ENCODE measurements at regions not wholly inside any gene's neighbourhood (a gene's known extent, or its start where the extent isn't known, plus 50 kb on each side); places are given as distances from the start of the nearest gene placed in this dataset.

DNA sequence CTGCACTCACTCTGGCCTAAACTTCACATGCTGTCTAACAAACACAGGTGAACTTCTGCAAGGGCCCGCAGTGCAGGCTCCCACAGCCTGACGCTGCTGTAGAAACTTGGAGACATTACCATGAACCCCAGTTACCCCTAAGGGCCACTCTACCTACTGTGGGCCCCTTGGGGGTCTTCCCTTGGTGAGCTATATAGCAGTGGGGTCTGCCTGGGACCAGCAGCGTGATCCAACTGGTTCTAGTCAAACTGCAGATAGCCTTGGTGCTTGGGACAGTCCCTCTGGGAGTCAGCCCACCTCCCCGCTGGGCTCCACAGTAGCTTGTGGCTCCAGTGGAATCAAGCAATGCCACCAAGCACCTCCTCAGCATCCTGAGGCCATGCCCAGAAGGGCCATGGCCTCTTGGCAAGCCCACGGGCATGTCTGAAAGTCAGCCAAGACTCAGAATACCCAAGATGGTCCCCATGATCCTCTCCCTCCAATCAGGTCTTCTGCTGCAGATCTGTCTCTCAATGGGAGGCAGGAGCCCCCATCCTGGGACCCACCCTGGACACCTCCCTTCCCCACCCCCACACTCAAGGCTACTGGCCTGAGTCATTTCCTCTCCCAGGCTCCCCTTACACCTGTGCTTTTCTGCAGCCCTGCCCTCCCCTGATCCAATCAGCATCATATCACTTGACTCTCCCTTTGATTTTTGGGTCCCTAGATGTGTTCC is 230.0 kb upstream of the IRX1 start:
- H4K20me1 ChIP-seq (ENCODE audit: control insufficient read depth, insufficient read depth, low read length, poor library complexity, severe bottlenecking): no peaks in the 10 kb centered on the region

DNA sequence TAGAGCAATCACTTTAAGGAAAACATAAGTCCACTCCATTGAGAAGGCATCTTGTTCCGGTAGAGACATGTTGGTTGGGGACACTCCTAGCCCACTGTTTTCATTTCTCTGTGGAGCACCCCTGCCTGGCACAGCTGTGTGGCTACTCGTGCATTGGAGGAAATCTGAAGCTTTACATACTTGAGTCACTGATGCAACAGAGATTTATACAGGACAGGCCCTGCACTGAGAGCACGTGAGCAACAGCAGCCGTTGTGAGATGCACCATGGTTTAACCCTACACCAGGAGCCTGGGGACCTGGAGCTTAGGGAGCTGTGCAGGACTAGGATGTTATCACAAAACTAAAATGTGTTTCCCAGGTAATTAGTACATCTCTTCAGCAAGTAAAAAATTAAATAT is 230.7 kb upstream of the IRX1 start:
- no peak for ATAC-seq (ENCODE audit: low read depth)

More for the DNA sequence above, 230.0 kb upstream of the IRX1 start:
- POLR2A ChIA-PET: no interaction called here
- ATAC-seq (ENCODE audit: low read depth) (no peak), DNase-seq (no peak)
- no peak overlapping the region for H3K4me2 ChIP-seq (replicated peaks; ENCODE audit: low read depth, low read length, poor library complexity, severe bottlenecking)
- H3K9ac ChIP-seq (ENCODE audit: low read length): no peak overlapping the region
- Mint-ChIP-seq H3K27ac (no peak overlapping the region), H3K4me1 (no peaks in the 10 kb centered on the region), H3K4me3 (no peak overlapping the region), H3K27me3 (no peaks in the 10 kb centered on the region), H3K9me3 (ENCODE audit: insufficient read depth) (peaks cover 3% of the 10 kb centered on the region)
- 89% methylated on average over 4 of the region's 5 CpGs for WGBS (ENCODE audit: insufficient coverage)
- H3K36me3 ChIP-seq (replicated peaks in 1 of 2; ENCODE audit: control extremely low read depth in 1 of 2, control insufficient read depth in 1 of 2, extremely low read depth in 1 of 2, insufficient read depth in 2 of 2, low read length in 1 of 2): no peaks in the 10 kb centered on the region
- no peaks in the 10 kb centered on the region for H3K79me2 ChIP-seq (ENCODE audit: control insufficient read depth, insufficient read depth, low read length)
- no peak overlapping the region for H2AFZ ChIP-seq (ENCODE audit: insufficient read depth, low read depth, low read length, poor library complexity, severe bottlenecking)
- H3K27ac ChIP-seq (ENCODE audit: low read length in 2 of 2): no peak overlapping the region
- CTCF ChIA-PET: no interaction called here
- H3K4me3 ChIP-seq (ENCODE audit: control extremely low read depth in 1 of 5, extremely low read depth in 1 of 5, insufficient read depth in 1 of 5, low read depth in 2 of 5, low read length in 4 of 5): no peak overlapping the region
- H3K4me1 ChIP-seq (ENCODE audit: control insufficient read depth in 2 of 2, insufficient read depth in 2 of 2, low read length in 2 of 2): no peaks in the 10 kb centered on the region
- no peaks in the 10 kb centered on the region for H3K27me3 ChIP-seq (replicated peaks in 1 of 4; ENCODE audit: control extremely low read depth in 1 of 4, control insufficient read depth in 3 of 4, insufficient read depth in 4 of 4, low read length in 3 of 4)
- intact Hi-C loops (cut with micrococcal nuclease): no loop called here
- peaks cover 0 to 20% (median 0%) of the 10 kb centered on the region in 3 donors for H3K9me3 ChIP-seq (ENCODE audit: control extremely low read depth in 1 of 3, control insufficient read depth in 2 of 3, insufficient read depth in 1 of 3, low read length in 2 of 3)
- TF ChIP-seq EZH2 (IDR thresholded peaks at IDR 0.05; ENCODE audit: borderline replicate concordance, insufficient read depth, low read depth, low read length, poor library complexity, severe bottlenecking): no peak
- TF ChIP-seq, protein P1, sequence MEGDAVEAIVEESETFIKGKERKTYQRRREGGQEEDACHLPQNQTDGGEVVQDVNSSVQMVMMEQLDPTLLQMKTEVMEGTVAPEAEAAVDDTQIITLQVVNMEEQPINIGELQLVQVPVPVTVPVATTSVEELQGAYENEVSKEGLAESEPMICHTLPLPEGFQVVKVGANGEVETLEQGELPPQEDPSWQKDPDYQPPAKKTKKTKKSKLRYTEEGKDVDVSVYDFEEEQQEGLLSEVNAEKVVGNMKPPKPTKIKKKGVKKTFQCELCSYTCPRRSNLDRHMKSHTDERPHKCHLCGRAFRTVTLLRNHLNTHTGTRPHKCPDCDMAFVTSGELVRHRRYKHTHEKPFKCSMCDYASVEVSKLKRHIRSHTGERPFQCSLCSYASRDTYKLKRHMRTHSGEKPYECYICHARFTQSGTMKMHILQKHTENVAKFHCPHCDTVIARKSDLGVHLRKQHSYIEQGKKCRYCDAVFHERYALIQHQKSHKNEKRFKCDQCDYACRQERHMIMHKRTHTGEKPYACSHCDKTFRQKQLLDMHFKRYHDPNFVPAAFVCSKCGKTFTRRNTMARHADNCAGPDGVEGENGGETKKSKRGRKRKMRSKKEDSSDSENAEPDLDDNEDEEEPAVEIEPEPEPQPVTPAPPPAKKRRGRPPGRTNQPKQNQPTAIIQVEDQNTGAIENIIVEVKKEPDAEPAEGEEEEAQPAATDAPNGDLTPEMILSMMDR (IDR thresholded peaks at IDR 0.05): no peak

More for the DNA sequence above, 230.7 kb upstream of the IRX1 start:
- Histone ChIP-seq H3K4me2 (replicated peaks; ENCODE audit: low read depth, low read length, poor library complexity, severe bottlenecking) (no peak overlapping the region), H3K27ac (ENCODE audit: low read length in 2 of 2) (no peak overlapping the region), H3K9me3 (ENCODE audit: control extremely low read depth in 1 of 3, control insufficient read depth in 2 of 3, insufficient read depth in 1 of 3, low read length in 2 of 3) (peaks cover 0 to 24% (median 0%) of the 10 kb centered on the region in 3 donors), H3K4me3 (ENCODE audit: control extremely low read depth in 1 of 5, extremely low read depth in 1 of 5, insufficient read depth in 1 of 5, low read depth in 2 of 5, low read length in 4 of 5) (no peak overlapping the region), H3K79me2 (ENCODE audit: control insufficient read depth, insufficient read depth, low read length) (no peaks in the 10 kb centered on the region), H3K9ac (ENCODE audit: low read length) (no peak overlapping the region), H3K36me3 (replicated peaks in 1 of 2; ENCODE audit: control extremely low read depth in 1 of 2, control insufficient read depth in 1 of 2, extremely low read depth in 1 of 2, insufficient read depth in 2 of 2, low read length in 1 of 2) (no peaks in the 10 kb centered on the region), H3K27me3 (replicated peaks in 1 of 4; ENCODE audit: control extremely low read depth in 1 of 4, control insufficient read depth in 3 of 4, insufficient read depth in 4 of 4, low read length in 3 of 4) (no peaks in the 10 kb centered on the region), H3K4me1 (ENCODE audit: control insufficient read depth in 2 of 2, insufficient read depth in 2 of 2, low read length in 2 of 2) (no peaks in the 10 kb centered on the region), H4K20me1 (ENCODE audit: control insufficient read depth, insufficient read depth, low read length, poor library complexity, severe bottlenecking) (no peaks in the 10 kb centered on the region), H2AFZ (ENCODE audit: insufficient read depth, low read depth, low read length, poor library complexity, severe bottlenecking) (no peak overlapping the region)
- intact Hi-C loops (cut with micrococcal nuclease): no loop called here
- Mint-ChIP-seq H3K4me3 (no peak overlapping the region), H3K27ac (no peak overlapping the region), H3K4me1 (no peaks in the 10 kb centered on the region), H3K27me3 (no peaks in the 10 kb centered on the region), H3K9me3 (ENCODE audit: insufficient read depth) (peaks cover 3% of the 10 kb centered on the region)
- 89% methylated on average over 4 of the region's 4 CpGs for whole genome bisulfite sequencing (ENCODE audit: insufficient coverage)
- CTCF ChIA-PET: no interaction called here
- no peak for DNase-seq
- TF ChIP-seq EZH2 (IDR thresholded peaks at IDR 0.05; ENCODE audit: borderline replicate concordance, insufficient read depth, low read depth, low read length, poor library complexity, severe bottlenecking): no peak
- TF ChIP-seq, protein P1 (IDR thresholded peaks at IDR 0.05): no peak
- POLR2A ChIA-PET: no interaction called here
